GM23248 (cell line): ENCODE measurements at regions not wholly inside any gene's neighbourhood (a gene's known extent, or its start where the extent isn't known, plus 50 kb on each side); places are given as distances from the start of the nearest gene placed in this dataset.

Source experiments
- EZH2 ChIP-seq: fragments of 200-600 bp; sonication (generic); IDR thresholded peaks from 2 replicates; pipeline ENCODE4 v1.6.1; 2018; ENCODE audit warnings: antibody characterized with exemption, mild to moderate bottlenecking; ENCODE audit not compliant: insufficient read depth, poor library complexity, severe bottlenecking
- EZH2phosphoT487 ChIP-seq: fragments of 200-600 bp; sonication (generic); IDR thresholded peaks from 2 replicates; pipeline ENCODE4 v1.6.1; 2018; ENCODE audit warnings: antibody characterized with exemption, moderate library complexity, mild to moderate bottlenecking, low read depth; ENCODE audit not compliant: insufficient read depth

- no peak for TF ChIP-seq EZH2
- TF ChIP-seq EZH2phosphoT487: no peak
Observed at GRCh38 chr1:234908571-234908970, 220.1 kb downstream of the TOMM20 start.
